ENCODE measurements at regions not wholly inside any gene's neighbourhood (a gene's known extent, or its start where the extent isn't known, plus 50 kb on each side); places are given as distances from the start of the nearest gene placed in this dataset.
"Not testable (repeated sequence)": the region's sequence is repeated elsewhere in the genome, so short reads cannot be mapped to it uniquely, and the experiment has no call there.

- H3K9ac ChIP-seq (ENCODE audit: low read length) = no peak overlapping the region
- H3K27me3 ChIP-seq (ENCODE audit: insufficient read depth, low read length) = no peaks in the 10 kb centered on the region
- H3K23ac ChIP-seq (ENCODE audit: low read length) = no peak overlapping the region
- H3K9me3 ChIP-seq (ENCODE audit: insufficient read depth, low read depth, low read length) = no peaks in the 10 kb centered on the region
- H3K4me2 ChIP-seq (ENCODE audit: low read length) = no peak overlapping the region
- H3K4ac ChIP-seq (ENCODE audit: low read depth, low read length) = no peak overlapping the region
- no peak overlapping the region for H4K8ac ChIP-seq (ENCODE audit: low read depth, low read length)
- no peak overlapping the region for H2AFZ ChIP-seq (ENCODE audit: insufficient read depth, low read length, poor library complexity)
- H3K27ac ChIP-seq (ENCODE audit: low read depth, low read length) = no peak overlapping the region
- no peak overlapping the region for H2BK12ac ChIP-seq (ENCODE audit: low read length)
- WGBS (ENCODE audit: extremely low coverage, insufficient coverage, insufficient read length) = no CpG with 5 or more reads among the region's 3 CpGs
- no peaks in the 10 kb centered on the region for H3K79me1 ChIP-seq (ENCODE audit: low read length)
- DNase-seq = peak in 1 of 2 donors; percentile 2
- H3K14ac ChIP-seq (ENCODE audit: low read length) = no peak overlapping the region
- no peak overlapping the region for H4K91ac ChIP-seq (ENCODE audit: low read depth, low read length)
- H3K4me3 ChIP-seq (ENCODE audit: low read depth, low read length) = no peak overlapping the region
- H2AK5ac ChIP-seq (ENCODE audit: low read length) = no peak overlapping the region
- no peaks in the 10 kb centered on the region for H3K36me3 ChIP-seq (ENCODE audit: control insufficient read depth in 1 of 2, insufficient read depth in 2 of 2, low read length in 2 of 2)
- H3K79me2 ChIP-seq (ENCODE audit: control insufficient read depth, insufficient read depth, low read length, poor library complexity) = no peaks in the 10 kb centered on the region
- H2BK120ac ChIP-seq (ENCODE audit: insufficient read depth, low read length, poor library complexity) = no peak overlapping the region
- H3K18ac ChIP-seq (ENCODE audit: low read length) = no peak overlapping the region
- H3K4me1 ChIP-seq (ENCODE audit: control insufficient read depth in 1 of 2, insufficient read depth in 2 of 2, low read length in 2 of 2) = no peaks in the 10 kb centered on the region
- H4K12ac ChIP-seq (ENCODE audit: low read depth, low read length) = no peak overlapping the region
- H2BK5ac ChIP-seq (ENCODE audit: low read depth, low read length, poor library complexity) = no peak overlapping the region
These were observed 283.0 kb downstream of the RND3 start for GRCh38 chr2:150204451-150204850.

GRCh38 chr2:150194816-150195215, 292.7 kb downstream of the RND3 start:
- H4K91ac ChIP-seq (ENCODE audit: low read depth, low read length); H3K36me3 ChIP-seq (ENCODE audit: control insufficient read depth in 1 of 2, insufficient read depth in 2 of 2, low read length in 2 of 2); H3K18ac ChIP-seq (ENCODE audit: low read length); H3K9me3 ChIP-seq (ENCODE audit: insufficient read depth, low read depth, low read length); H3K79me2 ChIP-seq (ENCODE audit: control insufficient read depth, insufficient read depth, low read length, poor library complexity); H2AFZ ChIP-seq (ENCODE audit: insufficient read depth, low read length, poor library complexity); H3K27ac ChIP-seq (ENCODE audit: low read depth, low read length); H3K27me3 ChIP-seq (ENCODE audit: insufficient read depth, low read length); H3K79me1 ChIP-seq (ENCODE audit: low read length); H2BK12ac ChIP-seq (ENCODE audit: low read length); H4K12ac ChIP-seq (ENCODE audit: low read depth, low read length); H3K14ac ChIP-seq (ENCODE audit: low read length); H2BK5ac ChIP-seq (ENCODE audit: low read depth, low read length, poor library complexity); H3K4me1 ChIP-seq (ENCODE audit: control insufficient read depth in 1 of 2, insufficient read depth in 2 of 2, low read length in 2 of 2); H3K9ac ChIP-seq (ENCODE audit: low read length); H2AK5ac ChIP-seq (ENCODE audit: low read length); DNase-seq; H3K4me3 ChIP-seq (ENCODE audit: low read depth, low read length); H3K23ac ChIP-seq (ENCODE audit: low read length); H3K4ac ChIP-seq (ENCODE audit: low read depth, low read length); H2BK120ac ChIP-seq (ENCODE audit: insufficient read depth, low read length, poor library complexity); H4K8ac ChIP-seq (ENCODE audit: low read depth, low read length); H3K4me2 ChIP-seq (ENCODE audit: low read length): not testable (repeated sequence)
- no CpG with 5 or more reads among the region's 1 CpG for WGBS (ENCODE audit: extremely low coverage, insufficient coverage, insufficient read length)

GRCh38 chr2:150192701-150193100, 294.8 kb downstream of the RND3 start:
- no peak overlapping the region for H4K8ac ChIP-seq (ENCODE audit: low read depth, low read length)
- no peak overlapping the region for H3K9ac ChIP-seq (ENCODE audit: low read length)
- no peak overlapping the region for H2BK120ac ChIP-seq (ENCODE audit: insufficient read depth, low read length, poor library complexity)
- H3K14ac ChIP-seq (ENCODE audit: low read length) = no peak overlapping the region
- H3K4ac ChIP-seq (ENCODE audit: low read depth, low read length) = no peak overlapping the region
- no peak overlapping the region for H2BK5ac ChIP-seq (ENCODE audit: low read depth, low read length, poor library complexity)
- no peak overlapping the region for H4K91ac ChIP-seq (ENCODE audit: low read depth, low read length)
- no peak overlapping the region for H3K27ac ChIP-seq (ENCODE audit: low read depth, low read length)
- no CpG with 5 or more reads among the region's 6 CpGs for WGBS (ENCODE audit: extremely low coverage, insufficient coverage, insufficient read length)
- H3K36me3 ChIP-seq (ENCODE audit: control insufficient read depth in 1 of 2, insufficient read depth in 2 of 2, low read length in 2 of 2) = no peaks in the 10 kb centered on the region
- no peak for DNase-seq
- H4K12ac ChIP-seq (ENCODE audit: low read depth, low read length) = no peak overlapping the region
- H2AK5ac ChIP-seq (ENCODE audit: low read length) = no peak overlapping the region
- no peaks in the 10 kb centered on the region for H3K79me1 ChIP-seq (ENCODE audit: low read length)
- H3K27me3 ChIP-seq (ENCODE audit: insufficient read depth, low read length) = no peaks in the 10 kb centered on the region
- no peak overlapping the region for H3K23ac ChIP-seq (ENCODE audit: low read length)
- no peaks in the 10 kb centered on the region for H3K4me1 ChIP-seq (ENCODE audit: control insufficient read depth in 1 of 2, insufficient read depth in 2 of 2, low read length in 2 of 2)
- H3K4me2 ChIP-seq (ENCODE audit: low read length) = no peak overlapping the region
- H2BK12ac ChIP-seq (ENCODE audit: low read length) = no peak overlapping the region
- H3K4me3 ChIP-seq (ENCODE audit: low read depth, low read length) = no peak overlapping the region
- no peaks in the 10 kb centered on the region for H3K79me2 ChIP-seq (ENCODE audit: control insufficient read depth, insufficient read depth, low read length, poor library complexity)
- H2AFZ ChIP-seq (ENCODE audit: insufficient read depth, low read length, poor library complexity) = no peak overlapping the region
- no peaks in the 10 kb centered on the region for H3K9me3 ChIP-seq (ENCODE audit: insufficient read depth, low read depth, low read length)
- no peak overlapping the region for H3K18ac ChIP-seq (ENCODE audit: low read length)

- WGBS (ENCODE audit: extremely low coverage, insufficient coverage, insufficient read length) = no CpG with 5 or more reads among the region's 4 CpGs
- no peak overlapping the region for H3K27ac ChIP-seq (ENCODE audit: low read depth, low read length)
- H4K91ac ChIP-seq (ENCODE audit: low read depth, low read length) = no peak overlapping the region
- H3K9me3 ChIP-seq (ENCODE audit: insufficient read depth, low read depth, low read length) = no peaks in the 10 kb centered on the region
- no peak overlapping the region for H3K4ac ChIP-seq (ENCODE audit: low read depth, low read length)
- no peak overlapping the region for H2AFZ ChIP-seq (ENCODE audit: insufficient read depth, low read length, poor library complexity)
- H3K14ac ChIP-seq (ENCODE audit: low read length) = no peak overlapping the region
- no peaks in the 10 kb centered on the region for H3K4me1 ChIP-seq (ENCODE audit: control insufficient read depth in 1 of 2, insufficient read depth in 2 of 2, low read length in 2 of 2)
- H3K18ac ChIP-seq (ENCODE audit: low read length) = no peak overlapping the region
- H3K36me3 ChIP-seq (ENCODE audit: control insufficient read depth in 1 of 2, insufficient read depth in 2 of 2, low read length in 2 of 2) = no peaks in the 10 kb centered on the region
- no peak overlapping the region for H2BK120ac ChIP-seq (ENCODE audit: insufficient read depth, low read length, poor library complexity)
- no peak overlapping the region for H3K4me3 ChIP-seq (ENCODE audit: low read depth, low read length)
- no peak overlapping the region for H4K8ac ChIP-seq (ENCODE audit: low read depth, low read length)
- no peaks in the 10 kb centered on the region for H3K79me2 ChIP-seq (ENCODE audit: control insufficient read depth, insufficient read depth, low read length, poor library complexity)
- no peak overlapping the region for H2AK5ac ChIP-seq (ENCODE audit: low read length)
- H3K27me3 ChIP-seq (ENCODE audit: insufficient read depth, low read length) = no peaks in the 10 kb centered on the region
- no peak overlapping the region for H3K23ac ChIP-seq (ENCODE audit: low read length)
- H2BK5ac ChIP-seq (ENCODE audit: low read depth, low read length, poor library complexity) = no peak overlapping the region
- no peak for DNase-seq
- H3K4me2 ChIP-seq (ENCODE audit: low read length) = no peak overlapping the region
- no peak overlapping the region for H4K12ac ChIP-seq (ENCODE audit: low read depth, low read length)
- no peak overlapping the region for H3K9ac ChIP-seq (ENCODE audit: low read length)
- no peak overlapping the region for H2BK12ac ChIP-seq (ENCODE audit: low read length)
- no peaks in the 10 kb centered on the region for H3K79me1 ChIP-seq (ENCODE audit: low read length)
These were observed 296.1 kb downstream of the RND3 start for GRCh38 chr2:150191349-150191748.
